ENCODE measurements at regions not wholly inside any gene's neighbourhood (a gene's known extent, or its start where the extent isn't known, plus 50 kb on each side); places are given as distances from the start of the nearest gene placed in this dataset.

GRCh38 chr1:82932207-82932606 is 1066.7 kb downstream of the TTLL7 start:
- DNase-seq = no peak
- no peak overlapping the region for H2BK12ac ChIP-seq (ENCODE audit: low read length)
- H3K9me3 ChIP-seq (ENCODE audit: insufficient read depth, low read depth, low read length) = no peaks in the 10 kb centered on the region
- no peak overlapping the region for H3K23ac ChIP-seq (ENCODE audit: low read length)
- no peak overlapping the region for H3K27ac ChIP-seq (ENCODE audit: low read depth, low read length)
- no peak overlapping the region for H2BK120ac ChIP-seq (ENCODE audit: insufficient read depth, low read length, poor library complexity)
- no peak overlapping the region for H4K91ac ChIP-seq (ENCODE audit: low read depth, low read length)
- H2AK5ac ChIP-seq (ENCODE audit: low read length) = no peak overlapping the region
- no peak overlapping the region for H3K4me3 ChIP-seq (ENCODE audit: low read depth, low read length)
- no peaks in the 10 kb centered on the region for H3K79me1 ChIP-seq (ENCODE audit: low read length)
- no peak overlapping the region for H3K14ac ChIP-seq (ENCODE audit: low read length)
- H2BK5ac ChIP-seq (ENCODE audit: low read depth, low read length, poor library complexity) = no peak overlapping the region
- no peaks in the 10 kb centered on the region for H3K79me2 ChIP-seq (ENCODE audit: control insufficient read depth, insufficient read depth, low read length, poor library complexity)
- H4K8ac ChIP-seq (ENCODE audit: low read depth, low read length) = no peak overlapping the region
- H3K18ac ChIP-seq (ENCODE audit: low read length) = no peak overlapping the region
- H3K27me3 ChIP-seq (ENCODE audit: insufficient read depth, low read length) = no peaks in the 10 kb centered on the region
- no peak overlapping the region for H3K4me2 ChIP-seq (ENCODE audit: low read length)
- H3K4ac ChIP-seq (ENCODE audit: low read depth, low read length) = no peak overlapping the region
- no peak overlapping the region for H4K12ac ChIP-seq (ENCODE audit: low read depth, low read length)
- no CpG with 5 or more reads among the region's 2 CpGs for WGBS (ENCODE audit: extremely low coverage, insufficient coverage, insufficient read length)
- no peaks in the 10 kb centered on the region for H3K4me1 ChIP-seq (ENCODE audit: control insufficient read depth in 1 of 2, insufficient read depth in 2 of 2, low read length in 2 of 2)
- no peak overlapping the region for H3K9ac ChIP-seq (ENCODE audit: low read length)
- no peaks in the 10 kb centered on the region for H3K36me3 ChIP-seq (ENCODE audit: control insufficient read depth in 1 of 2, insufficient read depth in 2 of 2, low read length in 2 of 2)
- H2AFZ ChIP-seq (ENCODE audit: insufficient read depth, low read length, poor library complexity) = no peak overlapping the region

- H3K9me3 ChIP-seq (ENCODE audit: insufficient read depth, low read depth, low read length) = no peaks in the 10 kb centered on the region
- H3K4me3 ChIP-seq (ENCODE audit: low read depth, low read length) = no peak overlapping the region
- no peak overlapping the region for H4K91ac ChIP-seq (ENCODE audit: low read depth, low read length)
- H3K18ac ChIP-seq (ENCODE audit: low read length) = no peak overlapping the region
- no peak overlapping the region for H3K9ac ChIP-seq (ENCODE audit: low read length)
- H3K27me3 ChIP-seq (ENCODE audit: insufficient read depth, low read length) = no peaks in the 10 kb centered on the region
- no peak overlapping the region for H4K8ac ChIP-seq (ENCODE audit: low read depth, low read length)
- no peak overlapping the region for H4K12ac ChIP-seq (ENCODE audit: low read depth, low read length)
- no peak overlapping the region for H2AFZ ChIP-seq (ENCODE audit: insufficient read depth, low read length, poor library complexity)
- H3K79me1 ChIP-seq (ENCODE audit: low read length) = no peaks in the 10 kb centered on the region
- H3K27ac ChIP-seq (ENCODE audit: low read depth, low read length) = no peak overlapping the region
- no peak overlapping the region for H2BK120ac ChIP-seq (ENCODE audit: insufficient read depth, low read length, poor library complexity)
- DNase-seq = no peak
- H2AK5ac ChIP-seq (ENCODE audit: low read length) = no peak overlapping the region
- no peak overlapping the region for H2BK12ac ChIP-seq (ENCODE audit: low read length)
- H3K79me2 ChIP-seq (ENCODE audit: control insufficient read depth, insufficient read depth, low read length, poor library complexity) = no peaks in the 10 kb centered on the region
- H3K14ac ChIP-seq (ENCODE audit: low read length) = no peak overlapping the region
- H3K23ac ChIP-seq (ENCODE audit: low read length) = no peak overlapping the region
- H3K4ac ChIP-seq (ENCODE audit: low read depth, low read length) = no peak overlapping the region
- no peaks in the 10 kb centered on the region for H3K36me3 ChIP-seq (ENCODE audit: control insufficient read depth in 1 of 2, insufficient read depth in 2 of 2, low read length in 2 of 2)
- H2BK5ac ChIP-seq (ENCODE audit: low read depth, low read length, poor library complexity) = no peak overlapping the region
- H3K4me1 ChIP-seq (ENCODE audit: control insufficient read depth in 1 of 2, insufficient read depth in 2 of 2, low read length in 2 of 2) = no peaks in the 10 kb centered on the region
- H3K4me2 ChIP-seq (ENCODE audit: low read length) = no peak overlapping the region
These were observed 1067.9 kb downstream of the TTLL7 start for GRCh38 chr1:82931006-82931405.

DNA sequence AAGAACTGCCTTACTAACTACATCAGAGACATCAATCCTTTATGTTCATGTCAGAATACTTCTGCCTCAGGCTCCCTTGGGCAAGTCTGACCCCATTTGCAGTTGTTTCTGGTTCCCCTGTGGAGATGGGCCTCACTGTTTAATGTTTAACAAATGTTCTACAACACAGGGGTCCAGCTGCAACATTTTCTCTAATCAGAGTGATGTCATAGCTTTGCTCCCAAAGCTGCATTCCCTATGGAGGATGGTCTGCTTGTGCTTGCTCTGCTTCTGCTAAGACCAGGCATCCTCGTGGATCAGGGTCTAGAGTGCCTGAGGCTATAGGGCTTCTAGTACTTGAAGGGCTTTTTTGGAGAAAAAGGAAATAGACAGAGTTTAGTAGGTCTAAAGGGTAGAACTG is 1071.2 kb downstream of the TTLL7 start:
- no peaks in the 10 kb centered on the region for H3K79me2 ChIP-seq (ENCODE audit: control insufficient read depth, insufficient read depth, low read length, poor library complexity)
- no CpG with 5 or more reads among the region's 1 CpG for WGBS (ENCODE audit: extremely low coverage, insufficient coverage, insufficient read length)
- H3K4me2 ChIP-seq (ENCODE audit: low read length) = no peak overlapping the region
- no peaks in the 10 kb centered on the region for H3K27me3 ChIP-seq (ENCODE audit: insufficient read depth, low read length)
- H3K27ac ChIP-seq (ENCODE audit: low read depth, low read length) = no peak overlapping the region
- no peak overlapping the region for H2AFZ ChIP-seq (ENCODE audit: insufficient read depth, low read length, poor library complexity)
- no peaks in the 10 kb centered on the region for H3K36me3 ChIP-seq (ENCODE audit: control insufficient read depth in 1 of 2, insufficient read depth in 2 of 2, low read length in 2 of 2)
- H3K18ac ChIP-seq (ENCODE audit: low read length) = no peak overlapping the region
- no peak for DNase-seq
- H3K79me1 ChIP-seq (ENCODE audit: low read length) = no peaks in the 10 kb centered on the region
- no peak overlapping the region for H3K4me3 ChIP-seq (ENCODE audit: low read depth, low read length)
- H3K14ac ChIP-seq (ENCODE audit: low read length) = no peak overlapping the region
- H2BK120ac ChIP-seq (ENCODE audit: insufficient read depth, low read length, poor library complexity) = no peak overlapping the region
- no peak overlapping the region for H4K8ac ChIP-seq (ENCODE audit: low read depth, low read length)
- no peaks in the 10 kb centered on the region for H3K4me1 ChIP-seq (ENCODE audit: control insufficient read depth in 1 of 2, insufficient read depth in 2 of 2, low read length in 2 of 2)
- no peak overlapping the region for H3K4ac ChIP-seq (ENCODE audit: low read depth, low read length)
- H2BK5ac ChIP-seq (ENCODE audit: low read depth, low read length, poor library complexity) = no peak overlapping the region
- H3K9ac ChIP-seq (ENCODE audit: low read length) = no peak overlapping the region
- H2BK12ac ChIP-seq (ENCODE audit: low read length) = no peak overlapping the region
- no peak overlapping the region for H4K12ac ChIP-seq (ENCODE audit: low read depth, low read length)
- H2AK5ac ChIP-seq (ENCODE audit: low read length) = no peak overlapping the region
- H3K9me3 ChIP-seq (ENCODE audit: insufficient read depth, low read depth, low read length) = no peaks in the 10 kb centered on the region
- no peak overlapping the region for H4K91ac ChIP-seq (ENCODE audit: low read depth, low read length)
- no peak overlapping the region for H3K23ac ChIP-seq (ENCODE audit: low read length)

DNA sequence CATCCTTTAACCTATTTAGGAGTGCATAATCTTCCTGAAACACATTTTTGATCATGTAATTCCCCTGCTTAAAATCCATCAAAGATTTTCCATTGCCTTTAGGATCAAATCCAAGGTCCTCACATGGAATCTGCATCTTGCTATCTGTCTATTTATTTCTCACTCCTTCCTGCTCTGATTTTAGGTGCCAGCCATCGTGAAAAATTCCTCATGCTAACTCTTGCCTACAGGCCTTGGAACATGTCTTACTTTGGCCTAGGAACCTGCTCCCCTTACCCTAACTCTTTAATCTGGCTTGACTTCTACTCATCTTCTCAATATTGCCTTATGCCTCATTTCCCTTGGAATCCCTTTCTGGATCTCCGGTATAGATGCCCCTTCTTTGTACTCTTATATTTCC is 1074.3 kb downstream of the TTLL7 start:
- Histone ChIP-seq H2BK5ac (ENCODE audit: low read depth, low read length, poor library complexity) (no peak overlapping the region), H3K79me1 (ENCODE audit: low read length) (no peaks in the 10 kb centered on the region)

More for the DNA sequence above, 1074.3 kb downstream of the TTLL7 start:
- no peak overlapping the region for H4K8ac ChIP-seq (ENCODE audit: low read depth, low read length)
- H3K36me3 ChIP-seq (ENCODE audit: control insufficient read depth in 1 of 2, insufficient read depth in 2 of 2, low read length in 2 of 2) = no peaks in the 10 kb centered on the region
- WGBS (ENCODE audit: extremely low coverage, insufficient coverage, insufficient read length) = no CpG with 5 or more reads among the region's 2 CpGs
- no peak overlapping the region for H3K27ac ChIP-seq (ENCODE audit: low read depth, low read length)
- H3K4me2 ChIP-seq (ENCODE audit: low read length) = no peak overlapping the region
- no peaks in the 10 kb centered on the region for H3K4me1 ChIP-seq (ENCODE audit: control insufficient read depth in 1 of 2, insufficient read depth in 2 of 2, low read length in 2 of 2)
- no peak overlapping the region for H2BK12ac ChIP-seq (ENCODE audit: low read length)
- H3K79me2 ChIP-seq (ENCODE audit: control insufficient read depth, insufficient read depth, low read length, poor library complexity) = no peaks in the 10 kb centered on the region
- H4K91ac ChIP-seq (ENCODE audit: low read depth, low read length) = no peak overlapping the region
- H3K4ac ChIP-seq (ENCODE audit: low read depth, low read length) = no peak overlapping the region
- no peak overlapping the region for H2AFZ ChIP-seq (ENCODE audit: insufficient read depth, low read length, poor library complexity)
- H3K9me3 ChIP-seq (ENCODE audit: insufficient read depth, low read depth, low read length) = no peaks in the 10 kb centered on the region
- no peak overlapping the region for H3K18ac ChIP-seq (ENCODE audit: low read length)
- no peak overlapping the region for H3K4me3 ChIP-seq (ENCODE audit: low read depth, low read length)
- no peak overlapping the region for H2BK120ac ChIP-seq (ENCODE audit: insufficient read depth, low read length, poor library complexity)
- H3K27me3 ChIP-seq (ENCODE audit: insufficient read depth, low read length) = no peaks in the 10 kb centered on the region
- no peak overlapping the region for H3K9ac ChIP-seq (ENCODE audit: low read length)
- no peak overlapping the region for H3K23ac ChIP-seq (ENCODE audit: low read length)
- H2AK5ac ChIP-seq (ENCODE audit: low read length) = no peak overlapping the region
- no peak overlapping the region for H3K14ac ChIP-seq (ENCODE audit: low read length)
- DNase-seq = no peak
- no peak overlapping the region for H4K12ac ChIP-seq (ENCODE audit: low read depth, low read length)
